ENCODE measurements at regions not wholly inside any gene's neighbourhood (a gene's known extent, or its start where the extent isn't known, plus 50 kb on each side); places are given as distances from the start of the nearest gene placed in this dataset.

GRCh38 chr1:233790662-233791371 is 113.7 kb upstream of the SLC35F3 start:
- TF ChIP-seq BHLHE40 (IDR thresholded peaks at IDR 0.05; ENCODE audit: borderline replicate concordance) (no peak), FOXM1 (IDR thresholded peaks at IDR 0.05; ENCODE audit: borderline replicate concordance) (no peak), NFRKB (IDR thresholded peaks at IDR 0.05) (no peak), TARDBP (IDR thresholded peaks at IDR 0.05) (no peak), LEF1 (IDR thresholded peaks at IDR 0.05; ENCODE audit: borderline replicate concordance) (no peak), L3MBTL2 (conservative IDR thresholded peaks at IDR 0.05) (no peak), ELF4 (IDR thresholded peaks at IDR 0.05) (no peak), SUZ12 (IDR thresholded peaks at IDR 0.05) (no peak), ZNF384 (IDR thresholded peaks at IDR 0.05) (no peak), FOXA1 (IDR thresholded peaks at IDR 0.05) (no peak), FOXK2 (IDR thresholded peaks at IDR 0.05) (no peak), CTBP1 (IDR thresholded peaks at IDR 0.05; ENCODE audit: borderline replicate concordance) (no peak; the same call in 1 of the 2 replicates), HDGF (IDR thresholded peaks at IDR 0.05; ENCODE audit: borderline replicate concordance) (no peak)
- TF ChIP-seq, protein P1, sequence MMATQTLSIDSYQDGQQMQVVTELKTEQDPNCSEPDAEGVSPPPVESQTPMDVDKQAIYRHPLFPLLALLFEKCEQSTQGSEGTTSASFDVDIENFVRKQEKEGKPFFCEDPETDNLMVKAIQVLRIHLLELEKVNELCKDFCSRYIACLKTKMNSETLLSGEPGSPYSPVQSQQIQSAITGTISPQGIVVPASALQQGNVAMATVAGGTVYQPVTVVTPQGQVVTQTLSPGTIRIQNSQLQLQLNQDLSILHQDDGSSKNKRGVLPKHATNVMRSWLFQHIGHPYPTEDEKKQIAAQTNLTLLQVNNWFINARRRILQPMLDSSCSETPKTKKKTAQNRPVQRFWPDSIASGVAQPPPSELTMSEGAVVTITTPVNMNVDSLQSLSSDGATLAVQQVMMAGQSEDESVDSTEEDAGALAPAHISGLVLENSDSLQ (IDR thresholded peaks at IDR 0.05): no peak
